Activated naive CD4-positive, alpha-beta T cell treated with Interleukin-2 at 50 U/mL for 16 hours (primary cell): ENCODE measurements at regions not wholly inside any gene's neighbourhood (a gene's known extent, or its start where the extent isn't known, plus 50 kb on each side); places are given as distances from the start of the nearest gene placed in this dataset.
A peak's percentile ranks its signal among the peaks of the same experiment; 100 is the strongest.
"Not testable (repeated sequence)": the region's sequence is repeated elsewhere in the genome, so short reads cannot be mapped to it uniquely, and the experiment has no call there.

Experiments
- DNase-seq: peaks from one replicate; pipeline ENCODE4 v3.0.0-alpha.2; 2020

DNA sequence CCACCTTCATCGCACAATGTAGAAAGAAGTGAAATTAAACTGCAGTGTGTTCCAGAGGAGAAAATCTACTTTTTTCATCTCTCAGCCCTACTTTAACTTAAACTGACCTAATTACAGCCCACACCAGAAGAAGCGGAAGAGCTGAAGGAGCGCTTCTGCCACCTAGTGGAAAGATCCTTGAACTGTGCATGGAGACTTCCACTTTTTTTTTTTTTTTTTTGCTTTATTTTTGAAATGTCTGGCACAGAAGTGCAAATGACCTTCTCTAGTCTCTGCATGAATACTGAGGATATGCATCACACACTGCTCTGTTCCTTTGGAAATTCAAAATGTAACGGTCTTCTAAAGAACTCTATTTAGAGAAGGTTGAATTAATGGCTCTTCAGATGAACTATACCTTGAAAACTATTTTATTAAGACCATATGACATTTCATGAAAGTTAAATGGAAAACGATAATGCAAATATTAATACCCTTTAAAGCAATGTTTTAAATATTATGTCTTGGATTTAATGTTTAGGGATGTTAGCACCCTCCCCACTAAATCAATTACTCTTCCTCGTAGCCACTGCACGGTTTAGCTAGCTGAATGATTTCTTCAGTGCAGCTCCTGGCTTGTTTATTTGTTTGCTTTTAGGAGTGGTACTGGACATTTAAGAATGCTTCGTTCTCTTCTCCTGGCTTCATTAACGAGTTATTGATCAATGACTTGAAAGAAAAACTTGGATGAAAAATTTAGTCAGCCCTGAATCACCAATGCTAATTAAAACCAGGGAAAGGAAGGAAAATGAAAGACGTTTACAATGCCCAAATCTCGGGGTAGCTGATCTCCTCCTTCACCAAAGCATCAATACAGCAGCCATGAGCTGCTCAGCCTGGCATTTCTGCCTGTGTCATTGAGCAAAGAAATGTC is 569.6 kb upstream of the GJE1 start:
- peak; percentile 54 for DNase-seq

DNA sequence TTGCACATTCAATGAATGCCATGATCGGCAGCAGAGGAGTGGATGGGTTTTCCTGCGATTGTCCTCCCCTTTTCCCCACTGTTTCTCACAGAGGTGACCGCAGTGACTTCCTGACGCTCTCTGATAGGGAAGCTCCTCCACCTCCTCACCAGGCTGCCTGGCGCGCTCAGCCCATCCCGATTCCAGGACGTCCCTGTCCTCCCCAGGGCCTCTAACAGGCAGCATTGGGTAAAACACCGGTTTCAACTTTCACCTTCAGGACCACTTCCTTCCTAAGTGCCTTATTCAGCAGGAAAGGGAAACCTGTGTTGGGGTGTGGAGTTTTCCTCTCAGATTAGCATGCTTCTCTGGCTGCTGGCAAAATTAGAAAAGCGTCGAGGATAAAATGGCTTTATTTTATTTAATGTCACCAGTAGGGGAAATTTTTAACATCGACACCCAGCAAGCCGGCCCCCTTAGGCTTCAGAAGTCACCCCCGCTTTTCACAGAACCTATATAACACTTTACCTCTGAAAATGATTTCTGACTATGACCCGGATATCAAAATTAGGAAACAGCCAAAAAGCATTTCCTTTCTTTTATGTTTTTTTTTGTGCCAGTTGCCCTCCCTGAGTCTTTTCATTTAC is 570.4 kb upstream of the GJE1 start:
- peak; percentile 6 for DNase-seq

GRCh38 chr6:141561154-141561553 is 571.6 kb upstream of the GJE1 start:
- DNase-seq = no peak

- DNase-seq = no peak
These were observed 580.3 kb upstream of the GJE1 start for GRCh38 chr6:141552463-141552862.

DNA sequence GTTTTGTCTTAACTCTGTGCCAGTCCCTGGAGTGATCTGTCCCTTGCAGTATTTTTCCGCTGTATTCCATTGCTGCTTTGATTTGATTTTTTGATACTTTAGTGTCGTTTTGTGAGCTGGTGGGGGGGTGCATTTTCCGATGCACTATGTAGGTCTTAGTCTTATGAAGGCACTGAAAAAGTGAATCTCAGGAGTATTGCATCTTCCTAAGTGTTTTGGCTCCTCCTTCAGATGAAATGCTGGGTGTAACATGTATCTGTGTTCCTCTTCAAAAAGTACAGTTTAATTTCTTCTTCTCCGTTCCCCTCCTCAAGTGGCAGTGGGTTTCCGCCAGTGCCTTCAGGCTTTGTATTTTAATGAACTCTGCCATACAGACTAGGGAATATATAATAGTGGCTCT is 580.7 kb upstream of the GJE1 start:
- no peak for DNase-seq

- DNase-seq = no peak
These were observed 581.4 kb upstream of the GJE1 start for GRCh38 chr6:141551318-141551717.

DNA sequence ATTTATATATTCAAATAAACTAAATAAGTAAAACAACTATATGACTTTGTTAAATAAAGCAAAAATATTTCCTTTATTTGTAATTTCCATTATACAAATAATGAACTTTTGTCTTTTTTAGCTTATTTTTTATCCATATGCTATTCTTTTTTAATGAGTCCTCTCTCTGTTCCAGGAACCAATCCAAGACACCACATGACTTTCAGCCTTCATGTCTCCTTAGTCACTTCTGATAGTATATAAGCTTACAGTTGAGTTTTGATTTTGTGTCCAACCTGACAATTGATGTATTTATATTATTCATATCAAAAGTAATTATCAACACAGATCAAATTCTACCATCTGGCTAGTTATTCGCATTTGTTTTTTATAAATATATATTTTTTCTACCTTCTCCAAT is 582.3 kb upstream of the GJE1 start:
- no peak for DNase-seq

DNA sequence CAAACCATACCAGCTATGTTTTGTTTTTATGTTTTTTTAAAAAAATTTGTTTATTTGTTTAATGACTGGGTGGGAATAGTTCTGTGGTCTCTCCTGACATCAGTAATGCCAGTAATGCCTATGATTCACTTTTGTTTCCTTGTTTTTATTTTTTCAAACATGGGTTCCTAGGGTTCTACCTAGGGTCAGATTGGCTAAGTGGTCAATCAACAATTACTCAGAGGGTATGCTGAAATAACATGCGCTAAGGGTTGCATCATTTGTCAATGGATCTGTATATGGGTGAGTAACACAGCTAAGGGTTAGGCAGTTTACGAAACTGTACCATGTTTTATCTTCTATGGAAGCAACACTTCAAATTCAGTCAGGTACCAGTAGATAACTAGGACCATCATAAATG is 583.8 kb upstream of the GJE1 start:
- no peak for DNase-seq

DNA sequence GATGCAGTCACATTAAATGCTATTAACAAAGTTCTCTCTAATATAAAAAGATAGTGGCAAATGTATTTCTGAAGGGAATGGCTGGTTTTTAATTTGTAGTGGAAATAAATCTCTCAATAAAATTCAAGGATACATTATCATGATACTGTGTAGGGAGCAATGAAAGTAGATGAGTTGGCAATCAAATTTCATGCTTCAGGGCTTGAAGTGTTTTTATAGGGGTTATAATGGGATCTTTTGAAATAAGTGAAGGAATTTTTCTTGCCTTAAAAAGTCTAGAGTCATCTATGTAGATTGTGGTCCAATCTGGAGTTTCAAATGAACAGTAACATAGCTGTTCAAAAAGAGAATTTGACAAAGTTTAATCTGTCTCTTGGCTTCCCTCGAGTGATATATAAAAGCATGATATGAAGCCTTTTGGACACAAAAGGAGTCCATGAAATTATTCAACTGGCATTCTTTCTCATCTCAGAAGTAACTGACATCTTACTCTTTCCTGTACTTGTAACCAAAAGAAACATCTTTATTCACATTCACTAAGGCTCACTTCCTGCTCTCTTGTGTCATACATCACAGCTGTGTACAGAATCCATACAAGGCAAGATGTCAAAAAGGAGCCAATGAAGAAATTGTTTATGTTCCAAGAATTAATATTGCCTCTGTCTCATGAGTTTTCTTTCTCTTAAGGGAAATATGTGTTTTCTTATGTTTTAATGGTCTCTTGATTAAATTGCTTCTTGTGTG is 591.0 kb upstream of the GJE1 start:
- no peak for DNase-seq

- DNase-seq = no peak
These were observed 592.5 kb upstream of the GJE1 start for GRCh38 chr6:141540207-141540606.

- DNase-seq = no peak
These were observed 593.1 kb upstream of the GJE1 start for GRCh38 chr6:141539617-141540016.

- DNase-seq = no peak
These were observed 600.5 kb upstream of the GJE1 start for GRCh38 chr6:141532211-141532610.

DNA sequence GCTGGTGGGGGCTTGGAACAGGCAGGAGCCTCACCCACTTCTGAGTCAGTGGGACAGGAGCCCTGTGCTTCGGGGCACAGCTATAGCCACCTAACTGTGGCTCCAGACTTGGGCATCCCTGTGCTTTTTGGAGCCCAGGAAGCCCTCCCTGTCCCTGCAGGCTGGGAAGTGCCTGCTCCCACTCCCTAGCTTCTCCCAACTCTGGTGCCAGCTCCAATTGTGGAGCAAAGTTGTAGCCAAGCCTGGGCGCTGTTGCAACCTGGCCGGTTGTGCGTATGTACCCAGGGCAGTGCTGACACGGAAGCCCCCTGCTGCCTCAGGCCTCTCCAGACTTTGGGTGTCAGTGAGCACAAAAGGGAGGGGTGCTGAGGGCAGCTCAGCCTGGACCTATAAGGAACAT is 601.7 kb upstream of the GJE1 start:
- DNase-seq = no peak

DNA sequence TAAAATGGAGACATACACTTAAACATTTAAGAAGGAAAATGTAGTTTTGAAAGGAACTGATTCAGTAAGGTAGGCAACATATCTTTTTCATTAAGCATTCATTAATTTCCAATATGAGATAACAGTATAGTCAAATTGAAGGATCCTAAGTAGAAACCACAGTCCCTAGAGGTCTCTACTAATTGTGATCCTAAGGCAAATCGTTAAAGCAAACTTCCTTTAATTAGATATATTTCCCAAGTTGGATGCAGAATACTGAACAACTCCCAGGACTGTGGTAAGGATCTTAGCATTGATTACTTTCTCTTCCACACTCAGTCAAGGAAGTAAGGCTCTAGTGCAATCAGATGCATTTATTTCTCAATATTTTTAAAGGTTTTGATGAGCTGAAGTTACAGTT is 604.1 kb upstream of the GJE1 start:
- DNase-seq = no peak

DNA sequence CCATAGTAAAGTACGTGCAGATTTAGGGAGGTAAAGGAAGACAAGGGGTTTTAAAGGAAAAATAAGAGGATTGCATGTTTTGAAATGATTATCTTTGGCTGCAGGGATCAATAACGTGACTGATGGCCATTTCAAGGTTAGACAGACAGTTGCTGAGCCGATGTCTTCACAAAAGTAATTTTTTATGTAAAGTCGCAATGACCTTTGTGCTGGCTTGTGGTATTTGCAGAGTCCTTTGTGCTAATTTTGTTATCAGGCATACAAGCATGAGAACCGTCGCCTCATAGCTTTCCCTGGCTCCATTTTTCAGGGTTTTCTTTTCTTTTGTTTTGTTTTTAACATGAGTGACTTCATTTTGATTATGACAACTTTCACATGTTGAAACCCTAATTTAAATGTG is 605.7 kb upstream of the GJE1 start:
- DNase-seq = no peak

DNA sequence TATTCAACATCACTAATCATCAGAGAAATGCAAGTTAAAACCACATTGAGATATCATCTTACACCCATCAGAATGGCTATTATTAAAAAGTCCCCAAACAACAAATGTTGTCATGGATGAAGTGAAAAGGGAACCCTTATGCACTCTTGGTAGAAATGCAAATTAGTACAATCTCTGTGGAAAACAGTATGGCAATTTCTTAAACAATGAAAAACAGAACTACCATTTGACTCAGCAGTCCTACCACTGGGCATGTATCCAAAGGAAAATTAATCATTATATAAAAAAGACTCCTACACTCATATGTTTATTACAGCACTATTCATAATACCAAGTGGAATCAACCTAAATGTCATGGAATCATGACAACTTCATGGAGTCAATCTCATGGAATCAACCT is 611.3 kb upstream of the GJE1 start:
- DNase-seq = no peak

GRCh38 chr6:141513830-141514229 is 618.9 kb upstream of the GJE1 start:
- no peak for DNase-seq

GRCh38 chr6:141510803-141511202 is 621.9 kb upstream of the GJE1 start:
- DNase-seq = no peak

GRCh38 chr6:141506062-141506461 is 626.7 kb upstream of the GJE1 start:
- DNase-seq = not testable (repeated sequence)

GRCh38 chr6:141504318-141504717 is 628.4 kb upstream of the GJE1 start:
- DNase-seq = not testable (repeated sequence)

GRCh38 chr6:141501616-141502015 is 631.1 kb upstream of the GJE1 start:
- DNase-seq = no peak

GRCh38 chr6:141498977-141499376 is 633.7 kb upstream of the GJE1 start:
- DNase-seq = no peak

DNA sequence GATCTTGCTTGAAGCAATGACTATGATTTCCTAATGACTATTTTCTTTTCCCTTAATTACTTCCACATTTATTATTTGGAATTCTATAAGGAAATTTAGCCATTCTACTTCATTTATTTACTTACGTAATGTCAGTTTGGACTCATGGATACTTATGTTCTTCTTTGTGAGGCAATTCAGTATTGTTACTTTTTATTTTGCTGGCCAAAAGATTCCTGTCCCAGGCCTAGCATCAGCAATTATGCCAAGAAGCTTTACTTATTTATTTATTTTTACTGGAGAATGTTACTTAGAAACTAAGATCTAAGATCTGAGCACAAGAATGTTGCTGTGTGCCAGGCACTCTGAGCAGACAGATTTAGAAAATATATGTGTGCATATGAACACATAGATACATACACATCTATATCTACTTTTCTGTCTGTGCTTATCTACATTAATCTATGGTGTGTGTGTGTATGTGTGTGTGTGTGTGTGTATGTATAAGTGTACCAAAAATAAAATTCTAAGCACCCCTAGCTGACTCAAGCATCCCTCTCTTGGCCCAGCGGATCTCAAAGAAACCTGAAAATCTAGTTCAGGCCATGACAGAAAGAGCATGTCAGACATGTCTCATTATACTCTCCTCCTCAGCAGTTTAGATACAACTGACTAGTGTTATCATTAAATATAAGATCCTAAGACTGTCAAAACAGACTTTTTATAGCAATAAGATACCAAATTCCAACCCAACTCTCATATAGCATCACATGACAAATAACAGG is 640.0 kb upstream of the GJE1 start:
- DNase-seq = no peak
